Psoas muscle (tissue), 7 donors: ENCODE measurements at regions not wholly inside any gene's neighbourhood (a gene's known extent, or its start where the extent isn't known, plus 50 kb on each side); places are given as distances from the start of the nearest gene placed in this dataset.
A peak's percentile ranks its signal among the peaks of the same experiment; 100 is the strongest.

Experiments
- ATAC-seq, 4 donors: fragments of 200-7000 bp; cut with Tn5 transposase; one replicate each; pipeline ENCODE4 v1.9.1; 2020; ENCODE audit warnings: moderate library complexity in 3 of 4, mild to moderate bottlenecking in 2 of 4
- DNase-seq, 2 donors: peaks; one replicate each; pipeline ENCODE4 v3.0.0-alpha.2; 2020
- H3K27ac ChIP-seq: fragments of 200-600 bp; one replicate; pipeline ENCODE4 v1.8.0; 2022
- H3K27me3 ChIP-seq, 3 donors: fragments of 200-600 bp in 1 of 3; one replicate each; pipeline versions ENCODE4 v1.6.1 to v1.8.0; 2013 to 2022; ENCODE audit warnings: low read length in 2 of 3, mild to moderate bottlenecking in 2 of 3, moderate library complexity in 1 of 3; ENCODE audit not compliant: insufficient read depth in 3 of 3
- H3K36me3 ChIP-seq, 2 donors: fragments of 200-600 bp in 1 of 2; one replicate each; pipeline versions ENCODE4 v1.6.1 to v1.8.0; 2013 to 2022; ENCODE audit warnings: low read depth in 1 of 2, mild to moderate bottlenecking in 1 of 2, moderate library complexity in 1 of 2; ENCODE audit not compliant: insufficient read depth in 1 of 2
- H3K4me1 ChIP-seq: fragments of 200-600 bp; one replicate; pipeline ENCODE4 v1.8.0; 2022
- H3K4me3 ChIP-seq: fragments of 200-600 bp; one replicate; pipeline ENCODE4 v1.8.0; 2022; ENCODE audit warnings: mild to moderate bottlenecking
- H3K9me3 ChIP-seq: fragments of 200-600 bp; one replicate; pipeline ENCODE4 v1.8.0; 2022
- WGBS, 3 donors: extraction: QIAGEN DNeasy Blood & Tissue Kit; methylation state at CpG; one replicate each; pipeline versions ENCODE4 v1.1.6 to v1.1.7; 2013; 5-methylcytosine and 5-hydroxymethylcytosine counted together
- intact Hi-C, 2 donors: fragments of 100-400 bp; cut with DNase I; formaldehyde crosslinking; loops; one replicate each; pipeline versions ENCODE4 v1.11.0 to v1.14.2; 2022
- TF ChIP-seq, protein P1 (sequence below): fragments of 200-600 bp; IDR thresholded peaks from one replicate; pipeline ENCODE4 v1.8.0; 2022; ENCODE audit warnings: antibody characterized with exemption
- donor health status: healthy with polysubstance abuse.
- donor health status: DM: no; HTN: no; CAD: no; lungs with moderate emphysema.
- donor health status: Bipolar disorder and iron deficiency.
- donor health status: healthy.
- donor health status: DM: yes; HTN: yes; CAD: no.
- donor health status: DM: no; HTN: no; CAD: no.
- donor health status: DM: yes; HTN: yes; CAD: no.

DNA sequence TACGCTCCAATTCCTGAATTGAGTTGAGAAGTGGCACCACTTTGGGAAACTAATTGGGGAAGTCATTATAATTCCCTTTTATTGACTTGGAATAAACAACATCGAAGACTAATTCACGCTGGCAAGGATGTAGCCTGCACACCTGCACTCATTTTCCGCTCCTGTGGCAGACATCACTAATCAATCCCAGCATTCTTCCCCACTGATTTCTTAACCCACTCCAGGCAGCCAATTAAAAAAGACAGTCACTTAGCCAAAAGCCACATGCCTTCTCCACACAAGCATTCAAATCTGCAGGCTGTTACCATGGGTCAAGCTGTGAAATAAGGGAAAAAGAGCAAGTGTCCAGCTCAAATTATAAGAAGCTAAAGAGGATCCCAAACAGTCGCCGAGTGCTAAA lies 68.2 kb upstream of the HRH2 start:
- Histone ChIP-seq H3K4me1 (no peaks in the 10 kb centered on the region), H3K9me3 (no peaks in the 10 kb centered on the region), H3K4me3 (no peak overlapping the region), H3K36me3 (no peaks in the 10 kb centered on the region), H3K27me3 (peaks cover 0 to 3% (median 1%) of the 10 kb centered on the region in 3 donors), H3K27ac (no peak overlapping the region)
- no peak for DNase-seq
- 73 to 85% (median 78%) methylated on average over 6 of the region's 6 CpGs for WGBS, 3 donors
- no peak for ATAC-seq
- intact Hi-C loops: no loop called here
- TF ChIP-seq, protein P1, sequence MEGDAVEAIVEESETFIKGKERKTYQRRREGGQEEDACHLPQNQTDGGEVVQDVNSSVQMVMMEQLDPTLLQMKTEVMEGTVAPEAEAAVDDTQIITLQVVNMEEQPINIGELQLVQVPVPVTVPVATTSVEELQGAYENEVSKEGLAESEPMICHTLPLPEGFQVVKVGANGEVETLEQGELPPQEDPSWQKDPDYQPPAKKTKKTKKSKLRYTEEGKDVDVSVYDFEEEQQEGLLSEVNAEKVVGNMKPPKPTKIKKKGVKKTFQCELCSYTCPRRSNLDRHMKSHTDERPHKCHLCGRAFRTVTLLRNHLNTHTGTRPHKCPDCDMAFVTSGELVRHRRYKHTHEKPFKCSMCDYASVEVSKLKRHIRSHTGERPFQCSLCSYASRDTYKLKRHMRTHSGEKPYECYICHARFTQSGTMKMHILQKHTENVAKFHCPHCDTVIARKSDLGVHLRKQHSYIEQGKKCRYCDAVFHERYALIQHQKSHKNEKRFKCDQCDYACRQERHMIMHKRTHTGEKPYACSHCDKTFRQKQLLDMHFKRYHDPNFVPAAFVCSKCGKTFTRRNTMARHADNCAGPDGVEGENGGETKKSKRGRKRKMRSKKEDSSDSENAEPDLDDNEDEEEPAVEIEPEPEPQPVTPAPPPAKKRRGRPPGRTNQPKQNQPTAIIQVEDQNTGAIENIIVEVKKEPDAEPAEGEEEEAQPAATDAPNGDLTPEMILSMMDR: no peak

DNA sequence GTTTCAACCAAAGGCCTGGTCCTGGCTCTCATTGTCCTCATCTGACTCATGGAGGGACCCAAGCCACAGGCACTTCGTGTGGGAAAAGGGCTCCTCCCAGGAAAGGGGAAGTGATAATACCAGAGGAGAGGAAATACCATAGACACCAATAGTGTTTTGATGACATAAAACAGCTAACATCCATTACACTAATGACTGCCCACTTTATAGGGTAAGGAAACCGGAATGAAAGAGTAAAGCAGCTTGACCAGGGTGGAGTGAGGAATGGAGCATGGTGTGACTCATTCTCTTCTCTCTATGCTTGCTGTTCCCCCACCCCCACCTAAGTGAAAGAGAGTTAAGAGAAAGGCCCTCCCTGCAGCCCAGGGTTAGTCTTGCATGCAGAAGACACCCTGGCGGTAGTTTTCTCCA lies 67.4 kb upstream of the HRH2 start:
- no peak for DNase-seq
- ATAC-seq: peak in 1 of 4 donors; percentile 33
- H3K27me3 ChIP-seq: peaks cover 0 to 2% (median 1%) of the 10 kb centered on the region in 3 donors
- TF ChIP-seq, protein P1: no peak
- no peak overlapping the region for H3K4me3 ChIP-seq
- H3K4me1 ChIP-seq: no peaks in the 10 kb centered on the region
- no peaks in the 10 kb centered on the region for H3K36me3 ChIP-seq
- 45 to 60% (median 56%) methylated on average over 3 of the region's 3 CpGs for WGBS, 3 donors
- no peak overlapping the region for H3K27ac ChIP-seq
- intact Hi-C loops: no loop called here
- no peaks in the 10 kb centered on the region for H3K9me3 ChIP-seq

DNA sequence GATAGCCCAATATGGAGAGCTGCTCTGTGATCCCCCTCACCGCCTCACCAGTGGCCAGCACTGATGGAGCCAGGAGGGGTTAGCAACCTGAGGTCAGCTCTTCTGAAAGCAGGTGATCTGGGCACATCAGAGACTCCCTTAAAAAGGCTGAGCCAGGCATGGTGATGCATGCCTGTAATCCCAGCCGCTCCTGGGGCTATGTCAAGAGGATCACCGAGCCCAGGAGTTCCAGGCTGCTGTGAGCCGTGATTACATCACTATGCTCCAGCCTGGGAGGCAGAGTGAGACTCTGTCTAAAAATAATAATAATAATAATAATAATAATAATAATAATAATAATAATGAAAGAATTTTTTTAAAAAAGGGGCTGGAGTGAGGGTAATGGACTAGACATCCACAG lies 66.6 kb upstream of the HRH2 start:
- TF ChIP-seq, protein P1: no peak
- Histone ChIP-seq H3K4me3 (no peak overlapping the region), H3K36me3 (no peaks in the 10 kb centered on the region), H3K27me3 (peaks cover 0 to 3% (median 1%) of the 10 kb centered on the region in 3 donors), H3K9me3 (no peaks in the 10 kb centered on the region), H3K27ac (no peak overlapping the region), H3K4me1 (no peaks in the 10 kb centered on the region)
- ATAC-seq (no peak), DNase-seq (no peak)
- 81 to 83% (median 83%) methylated on average over 4 of the region's 4 CpGs for WGBS, 3 donors
- intact Hi-C loops: no loop called here

DNA sequence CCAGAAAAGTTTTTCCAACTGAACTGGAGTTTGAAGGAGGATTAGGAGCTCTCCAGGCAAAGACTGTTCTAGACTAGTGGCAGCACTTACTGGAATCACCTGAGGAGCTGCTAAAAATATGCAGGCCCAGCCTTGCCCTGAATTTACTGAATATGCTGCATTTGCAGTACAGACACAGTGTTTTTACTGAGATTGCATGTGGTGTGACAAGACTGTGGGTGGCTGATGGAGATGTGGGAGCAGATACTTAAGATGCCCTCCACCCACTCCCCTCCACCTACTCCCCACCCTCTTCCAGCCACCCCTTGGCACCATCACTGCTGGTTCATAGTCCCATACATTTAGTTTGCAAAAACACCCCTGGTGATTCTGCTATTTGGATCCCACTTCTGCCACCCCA lies 64.1 kb upstream of the HRH2 start:
- no peaks in the 10 kb centered on the region for H3K9me3 ChIP-seq
- DNase-seq (no peak), ATAC-seq (no peak)
- no peak overlapping the region for H3K27ac ChIP-seq
- no peak overlapping the region for H3K4me3 ChIP-seq
- no peaks in the 10 kb centered on the region for H3K36me3 ChIP-seq
- TF ChIP-seq, protein P1: no peak
- peaks cover 0 to 17% (median 4%) of the 10 kb centered on the region in 3 donors for H3K27me3 ChIP-seq
- no peaks in the 10 kb centered on the region for H3K4me1 ChIP-seq
- intact Hi-C loops: no loop called here

DNA sequence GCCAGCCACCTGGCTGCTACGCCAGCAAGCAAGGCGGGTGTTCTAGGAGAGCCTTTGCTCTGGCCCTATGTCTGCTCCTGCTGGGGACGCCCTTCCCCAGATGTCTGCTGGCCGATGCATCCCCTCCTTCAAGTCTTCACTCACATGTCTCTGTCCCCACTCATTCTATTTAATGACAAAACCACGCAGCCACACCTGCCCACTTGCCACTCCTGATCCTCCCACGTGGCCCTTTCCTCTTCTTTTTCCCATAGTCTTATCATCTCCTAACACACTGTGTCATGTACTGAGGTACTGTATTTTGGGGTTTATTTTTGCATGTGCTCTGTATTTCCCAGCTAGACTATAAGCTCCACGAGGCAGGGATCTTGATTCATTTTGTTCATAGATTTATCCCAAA lies 62.0 kb upstream of the HRH2 start:
- DNase-seq: no peak
- H3K9me3 ChIP-seq: no peaks in the 10 kb centered on the region
- peaks cover 0 to 17% (median 4%) of the 10 kb centered on the region in 3 donors for H3K27me3 ChIP-seq
- ATAC-seq: no peak
- H3K4me3 ChIP-seq: no peak overlapping the region
- WGBS, 3 donors: 86 to 95% (median 86%) methylated on average over 7 of the region's 7 CpGs
- H3K36me3 ChIP-seq: no peaks in the 10 kb centered on the region
- TF ChIP-seq, protein P1: no peak
- intact Hi-C loops: no loop called here
- H3K4me1 ChIP-seq: no peaks in the 10 kb centered on the region
- H3K27ac ChIP-seq: no peak overlapping the region
